HG03064 (cell line): ENCODE measurements at regions not wholly inside any gene's neighbourhood (a gene's known extent, or its start where the extent isn't known, plus 50 kb on each side); places are given as distances from the start of the nearest gene placed in this dataset.
"Not testable (repeated sequence)": the region's sequence is repeated elsewhere in the genome, so short reads cannot be mapped to it uniquely, and the experiment has no call there.

Source experiments
- ATAC-seq: cut with Tn5 transposase; IDR thresholded peaks from one replicate; pipeline ENCODE4 v1.9.1; 2021; ENCODE audit warnings: low read depth; ENCODE audit not compliant: unreplicated experiment

DNA sequence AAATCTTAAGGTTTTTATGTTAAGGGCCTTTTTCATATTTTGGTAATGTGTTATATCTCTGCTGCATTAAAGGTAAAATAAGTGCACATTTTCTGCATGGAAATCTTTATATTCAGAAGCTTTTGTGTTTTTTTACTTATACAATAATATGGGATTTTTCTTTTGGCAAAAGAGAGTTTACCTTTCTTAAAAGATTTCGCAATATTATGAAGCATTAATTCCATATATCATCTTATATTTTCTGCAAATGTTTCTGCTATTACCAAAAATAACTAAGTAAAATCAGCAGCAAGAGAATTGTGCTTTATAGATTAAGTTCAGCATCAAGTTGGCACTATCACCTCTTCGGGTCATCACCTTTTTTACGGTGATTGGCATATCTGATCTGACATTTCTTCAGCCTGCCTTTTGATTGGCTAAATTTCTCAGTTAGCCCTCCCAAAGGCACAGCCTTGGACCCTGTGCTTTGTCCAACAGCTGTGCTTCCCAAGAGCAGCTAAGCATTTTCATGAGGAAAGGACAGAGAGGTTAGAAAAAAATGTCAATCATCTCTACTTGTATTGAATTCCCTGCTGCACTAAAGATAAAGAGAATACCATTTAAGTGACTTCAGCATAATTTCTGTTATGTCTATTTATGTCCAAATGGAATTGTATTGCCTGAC is 767.1 kb upstream of the PRMT6 start:
- ATAC-seq: no peak

DNA sequence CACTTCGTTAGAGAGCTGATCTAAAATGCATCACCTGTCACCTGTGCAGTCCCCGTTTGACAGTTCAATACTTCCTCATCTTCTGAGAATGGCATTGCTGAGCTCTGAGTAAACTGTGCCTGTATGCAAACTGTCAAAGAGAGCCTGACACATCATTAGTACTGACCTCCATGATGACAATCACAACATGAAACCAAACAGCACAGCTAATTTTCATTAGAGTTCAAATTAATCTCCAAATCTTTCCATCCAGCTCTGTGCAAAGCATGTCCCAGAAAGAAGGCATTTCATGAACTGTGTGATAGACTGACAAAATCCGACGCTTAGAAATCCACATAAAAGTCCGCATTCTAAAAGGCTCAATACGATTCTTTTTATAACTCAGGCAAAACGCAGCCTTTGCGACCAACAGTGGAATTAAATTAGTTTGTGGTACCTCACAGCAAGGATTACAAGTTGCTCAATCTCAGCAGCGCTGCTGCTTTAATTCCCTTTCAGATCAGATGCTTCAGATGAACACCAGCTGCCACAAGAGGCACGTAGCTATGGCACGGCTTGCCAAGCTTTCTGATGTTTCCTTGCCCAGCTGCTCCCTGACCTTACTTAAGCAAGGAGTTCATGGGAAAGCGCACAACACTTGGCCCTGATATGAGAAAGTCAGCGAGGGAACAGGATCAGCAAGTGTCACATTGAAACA is 765.5 kb upstream of the PRMT6 start:
- ATAC-seq: no peak

DNA sequence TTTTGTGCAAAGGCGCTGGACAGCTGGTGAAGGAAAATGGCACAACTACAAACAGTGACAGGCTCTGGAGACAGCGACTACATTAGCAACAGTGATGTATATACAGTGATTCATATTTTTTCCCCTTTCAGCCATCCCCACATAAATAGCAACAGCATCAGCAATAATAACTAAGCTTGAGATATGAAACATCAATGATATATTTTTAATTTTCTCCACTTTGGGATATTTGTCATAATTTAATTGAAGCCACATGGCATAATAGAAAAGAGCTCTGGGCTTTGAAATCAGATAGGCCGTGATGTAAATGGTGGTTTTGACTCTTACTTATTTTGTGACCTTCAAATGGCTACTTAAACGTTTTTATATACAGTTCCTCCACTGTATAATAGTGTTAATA is 764.3 kb upstream of the PRMT6 start:
- ATAC-seq: no peak

DNA sequence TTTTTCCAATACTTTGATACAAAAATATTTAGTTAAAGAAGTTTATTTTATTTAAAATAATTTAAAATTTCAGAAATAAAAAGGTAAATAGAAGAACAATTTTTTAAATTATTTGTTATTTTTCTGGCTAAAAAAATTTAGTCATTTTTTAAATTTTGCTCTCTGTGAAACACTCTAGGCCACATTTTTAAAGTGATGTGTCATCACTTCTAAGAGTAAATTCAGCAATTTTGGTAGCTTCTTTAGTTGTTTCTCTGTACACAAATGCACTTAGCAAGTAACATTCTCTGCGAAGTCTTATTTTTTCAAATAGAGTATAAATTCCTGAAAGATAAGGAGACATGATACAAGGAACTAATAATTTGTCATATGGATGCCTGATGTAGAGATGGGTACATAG is 760.0 kb upstream of the PRMT6 start:
- ATAC-seq: no peak

DNA sequence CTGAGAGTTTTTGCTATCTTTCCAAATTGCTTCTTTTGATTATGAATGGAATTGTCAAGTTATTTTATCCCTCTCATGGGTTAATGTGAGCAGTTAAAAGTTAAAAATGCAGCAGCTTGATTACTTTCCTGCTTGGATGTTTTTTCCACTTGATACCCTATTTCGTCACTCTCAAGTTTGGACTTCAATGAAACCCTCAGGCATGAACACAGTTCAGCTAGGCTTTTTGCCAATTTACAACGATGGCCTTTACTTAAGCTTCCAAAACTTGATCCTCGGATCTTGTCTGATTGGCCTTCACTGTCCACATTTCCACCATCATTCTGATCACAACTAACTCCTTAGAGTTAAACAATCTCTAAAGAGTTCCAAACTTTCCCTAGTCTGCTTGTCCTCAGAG is 752.4 kb upstream of the PRMT6 start:
- no peak for ATAC-seq

DNA sequence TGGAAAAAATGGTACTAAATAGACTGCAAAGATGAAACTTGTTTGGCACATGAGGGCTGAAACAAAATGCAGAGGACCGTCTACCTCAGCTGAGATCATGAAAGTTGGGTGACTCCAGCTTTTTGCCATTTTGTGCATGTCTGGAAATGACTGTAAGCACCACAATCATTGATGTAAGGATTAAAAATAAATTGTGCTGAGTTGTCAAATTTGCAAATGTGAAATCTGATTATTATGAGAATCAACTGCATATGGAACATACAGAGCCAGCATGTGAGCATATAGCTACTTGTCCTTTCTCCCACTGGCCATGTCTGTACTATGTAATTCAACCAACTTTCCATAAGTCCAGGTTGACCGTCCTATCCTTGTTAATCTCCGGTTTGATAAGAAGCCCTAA is 736.9 kb upstream of the PRMT6 start:
- ATAC-seq: no peak

DNA sequence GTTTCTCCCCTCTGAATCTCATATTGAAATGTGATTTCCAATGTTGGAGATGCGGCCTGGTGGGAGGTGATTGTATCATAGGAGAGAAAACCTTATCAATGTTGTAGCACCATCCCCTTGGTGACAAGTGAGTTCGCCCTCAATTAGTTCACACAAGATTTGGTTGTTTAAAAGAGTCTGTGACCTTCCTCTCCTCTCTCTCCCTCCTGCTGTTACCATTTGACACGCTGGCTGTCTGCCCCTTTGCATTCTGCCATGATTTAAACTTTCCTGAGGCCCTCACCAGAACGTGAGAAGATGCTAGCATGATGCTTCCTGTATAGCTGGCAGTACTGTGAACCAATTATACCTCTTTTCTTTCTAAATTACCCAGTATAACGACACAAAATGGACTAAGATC is 730.9 kb upstream of the PRMT6 start:
- ATAC-seq: no peak

DNA sequence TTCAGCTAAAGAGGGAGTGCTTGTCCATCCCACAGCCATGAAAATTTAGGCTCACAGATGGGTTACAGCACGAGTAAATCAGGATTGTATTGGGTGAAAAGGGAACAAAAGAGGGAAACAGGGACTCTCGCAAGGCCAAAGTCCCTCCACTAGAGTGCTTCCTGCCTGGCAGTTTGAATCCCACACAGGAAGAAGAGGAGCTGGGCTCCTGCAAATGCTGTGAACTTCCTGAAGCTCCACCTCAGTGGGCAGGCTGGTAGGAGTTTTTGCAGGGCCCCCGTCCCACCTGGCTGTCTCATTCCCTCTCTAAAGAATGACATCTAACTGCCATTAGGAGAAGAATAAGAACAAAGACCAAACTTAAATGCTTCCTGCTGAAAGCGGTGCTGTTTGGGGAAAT is 712.0 kb upstream of the PRMT6 start:
- no peak for ATAC-seq

DNA sequence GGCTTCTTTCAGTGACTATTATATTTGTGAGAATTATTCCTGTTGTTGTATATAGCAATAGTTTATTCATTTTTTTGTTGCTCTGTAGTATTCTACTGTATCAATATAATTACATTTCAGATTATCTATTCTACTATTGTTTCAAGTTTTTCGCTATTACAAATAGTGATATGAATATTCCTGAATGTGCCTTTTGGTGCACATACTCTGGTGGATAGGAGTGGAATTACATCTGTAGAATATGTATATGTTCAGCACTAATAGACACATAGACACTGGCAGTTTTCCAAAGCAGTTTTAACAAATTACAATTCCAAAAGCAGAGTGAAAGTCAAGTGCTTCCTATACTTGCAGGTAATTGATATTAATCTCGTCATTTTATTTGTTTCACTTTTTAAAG is 696.2 kb upstream of the PRMT6 start:
- no peak for ATAC-seq

DNA sequence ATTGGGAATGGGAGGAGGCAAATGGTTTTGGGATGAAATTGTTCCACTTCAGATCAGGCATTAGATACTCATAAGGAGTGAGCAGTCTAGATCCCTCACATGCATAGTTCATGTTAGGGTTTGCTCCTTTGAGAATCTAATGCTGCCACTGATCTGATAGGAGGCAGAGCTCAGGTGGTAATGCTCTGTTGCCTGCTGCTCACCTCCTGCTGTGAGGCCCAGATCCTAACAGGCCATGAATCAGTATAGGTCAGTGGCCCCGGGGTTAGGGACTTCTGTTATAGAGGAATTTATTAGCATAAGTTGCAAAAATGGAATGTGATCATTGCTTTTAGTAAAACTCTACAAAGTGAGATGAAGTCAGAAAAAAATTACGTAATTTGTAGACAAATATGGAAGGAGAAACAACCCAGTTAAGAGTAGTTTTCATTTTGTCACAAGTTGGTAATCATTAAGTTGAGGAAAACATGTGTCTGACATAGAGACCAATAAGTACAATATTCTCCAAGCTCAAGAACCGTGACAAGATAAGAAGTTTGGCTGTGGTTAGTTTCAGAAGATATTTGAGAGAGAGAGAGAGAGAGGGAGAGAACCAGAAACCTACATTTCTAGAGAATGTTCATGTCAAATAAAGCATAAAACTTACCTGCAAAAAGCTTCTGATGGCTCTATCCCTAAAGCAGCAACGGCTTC is 689.7 kb upstream of the PRMT6 start:
- ATAC-seq: no peak

DNA sequence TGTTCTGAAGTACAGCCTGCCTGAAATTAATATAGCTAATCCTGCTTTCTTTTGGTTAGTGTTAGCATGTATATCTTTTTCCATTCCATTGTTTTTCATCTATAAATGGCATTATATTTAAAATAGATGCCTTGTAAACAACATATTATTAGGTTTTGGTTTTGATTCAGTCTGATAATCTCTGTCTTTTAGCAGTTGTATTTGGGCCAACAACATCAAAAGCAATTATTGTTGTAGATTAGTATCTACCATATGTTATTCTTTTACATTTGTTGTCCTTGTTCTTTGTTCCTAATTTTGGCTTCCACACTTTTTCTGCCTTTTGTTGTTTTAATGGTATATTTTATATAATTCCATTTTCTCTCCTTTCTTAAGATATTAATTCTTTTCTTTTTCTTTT is 678.2 kb upstream of the PRMT6 start:
- no peak for ATAC-seq

DNA sequence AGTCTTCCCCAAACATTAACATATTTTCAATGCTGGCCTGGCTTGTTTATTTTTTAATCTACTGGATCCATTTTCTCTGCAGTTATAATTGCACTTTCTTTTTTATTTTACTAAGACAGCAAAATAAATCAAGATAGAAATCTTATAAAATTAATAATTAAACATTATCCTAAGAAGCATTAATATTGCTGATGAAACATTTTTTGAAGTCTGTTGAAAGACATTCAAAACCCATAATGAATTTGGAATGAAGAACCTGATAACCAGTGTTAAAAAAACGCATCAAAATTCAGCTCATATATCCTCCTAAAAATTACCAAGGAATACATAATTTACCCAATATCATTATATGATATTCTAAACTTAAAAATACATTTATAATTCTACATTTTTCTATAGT is 675.7 kb upstream of the PRMT6 start:
- ATAC-seq: no peak

DNA sequence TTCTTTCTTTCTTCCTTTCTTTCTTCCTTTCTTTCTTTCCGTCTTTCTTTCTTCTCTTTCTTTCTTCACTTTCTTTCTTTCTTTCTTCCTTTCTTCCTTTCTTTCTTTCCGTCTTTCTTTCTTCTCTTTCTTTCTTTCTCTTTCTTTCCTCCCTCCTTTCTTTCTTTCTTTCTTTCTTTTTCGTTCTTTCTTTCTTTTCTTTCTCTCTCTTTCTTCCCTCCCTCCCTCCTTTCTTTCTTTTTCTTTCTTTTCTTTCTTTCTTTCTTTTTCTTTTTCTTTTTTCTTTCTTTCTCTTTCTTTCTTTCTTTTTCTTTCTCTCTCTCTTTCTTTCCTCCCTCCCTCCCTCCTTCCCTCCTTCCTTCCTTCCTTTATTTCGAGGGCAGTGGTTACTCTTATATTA is 667.3 kb upstream of the PRMT6 start:
- not testable (repeated sequence) for ATAC-seq

DNA sequence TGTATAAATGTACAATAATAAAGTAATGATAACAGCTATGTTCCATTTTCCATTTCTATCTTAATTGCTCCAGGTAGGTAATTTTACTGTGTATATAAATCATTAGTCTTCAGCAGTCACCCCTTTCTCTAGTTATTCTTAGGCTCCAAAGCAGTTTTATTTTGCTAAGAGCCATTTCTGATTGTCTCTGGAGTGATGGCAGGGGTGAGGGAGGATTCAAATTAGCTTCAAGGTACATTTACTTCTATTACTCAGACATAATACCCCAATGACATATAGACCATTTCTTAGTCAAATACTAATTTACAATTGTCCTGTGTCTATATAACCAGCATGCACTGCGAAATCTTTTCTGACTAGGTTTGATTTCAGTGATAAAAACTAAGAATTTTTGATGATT is 663.4 kb upstream of the PRMT6 start:
- ATAC-seq: no peak

DNA sequence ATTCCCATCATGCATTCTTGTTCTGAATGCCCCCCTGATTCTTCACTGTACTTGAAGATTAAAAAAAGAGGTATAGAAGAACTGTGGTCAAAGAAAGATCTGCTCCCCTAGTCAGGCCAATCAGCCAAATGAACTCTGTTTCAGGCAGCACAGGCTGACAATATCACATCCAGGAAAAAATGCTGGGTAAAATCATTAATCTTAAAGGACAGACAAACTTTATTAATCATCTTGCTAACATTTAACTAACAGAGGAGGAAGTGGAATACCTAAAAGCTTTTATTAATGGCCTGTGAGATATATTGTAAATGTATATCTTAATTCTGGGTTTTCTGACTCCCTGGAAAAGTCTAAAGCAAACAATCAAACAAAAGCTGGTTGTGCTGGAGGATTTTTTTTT is 660.5 kb upstream of the PRMT6 start:
- no peak for ATAC-seq

DNA sequence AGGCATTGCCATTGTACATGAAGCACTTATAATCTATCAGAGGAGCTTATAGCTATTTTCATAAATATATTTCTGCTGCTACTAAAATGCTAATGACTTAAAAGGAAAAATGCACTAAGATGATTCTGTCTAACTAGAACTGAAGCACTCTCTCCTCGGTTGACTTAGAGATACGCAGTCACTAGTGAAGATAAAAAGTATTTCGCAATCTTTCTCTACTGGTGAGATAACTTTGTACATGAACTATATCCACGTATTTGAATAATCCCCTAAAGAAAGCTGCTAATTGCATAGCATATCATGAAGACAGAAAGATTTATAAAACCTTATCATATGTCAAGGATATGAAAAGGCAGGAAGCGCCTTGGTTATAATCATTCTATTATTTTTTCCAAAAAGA is 658.1 kb upstream of the PRMT6 start:
- no peak for ATAC-seq

DNA sequence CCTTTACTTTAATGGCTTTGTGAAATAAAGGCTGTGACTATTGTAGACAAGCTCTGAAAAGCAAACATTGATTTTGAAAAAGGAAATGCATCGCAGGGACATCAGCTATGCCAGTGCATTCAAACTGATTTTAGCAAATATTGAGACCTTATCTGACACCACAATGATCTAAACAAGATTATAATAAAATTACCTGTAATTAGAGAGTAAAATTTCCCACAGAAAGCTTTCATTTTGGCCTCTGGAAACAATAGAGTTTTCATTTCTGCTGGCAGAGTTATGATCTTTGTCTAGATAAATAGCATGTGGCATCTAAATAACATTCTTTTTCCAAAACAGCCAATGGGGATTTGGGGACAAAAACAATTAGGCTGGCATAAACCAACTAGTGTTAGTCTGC is 650.4 kb upstream of the PRMT6 start:
- ATAC-seq: no peak

DNA sequence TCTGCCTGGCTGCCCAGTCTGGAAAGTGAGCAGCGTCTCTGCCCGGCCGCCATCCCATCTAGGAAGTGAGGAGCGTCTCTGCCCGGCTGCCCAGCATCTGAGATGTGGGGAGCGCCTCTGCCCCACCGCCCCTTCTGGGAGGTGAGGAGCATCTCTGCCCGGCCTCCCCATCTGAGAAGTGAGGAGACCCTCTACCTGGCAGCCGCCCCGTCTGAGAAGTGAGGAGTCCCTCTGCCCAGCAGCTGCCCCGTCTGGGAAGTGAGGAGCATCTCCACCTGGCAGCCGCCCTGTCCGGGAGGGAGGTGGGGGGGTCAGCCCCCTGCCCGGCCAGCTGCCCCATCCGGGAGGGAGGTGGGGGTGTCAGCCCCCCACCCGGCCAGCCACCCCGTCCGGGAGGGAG is 644.2 kb upstream of the PRMT6 start:
- not testable (repeated sequence) for ATAC-seq

DNA sequence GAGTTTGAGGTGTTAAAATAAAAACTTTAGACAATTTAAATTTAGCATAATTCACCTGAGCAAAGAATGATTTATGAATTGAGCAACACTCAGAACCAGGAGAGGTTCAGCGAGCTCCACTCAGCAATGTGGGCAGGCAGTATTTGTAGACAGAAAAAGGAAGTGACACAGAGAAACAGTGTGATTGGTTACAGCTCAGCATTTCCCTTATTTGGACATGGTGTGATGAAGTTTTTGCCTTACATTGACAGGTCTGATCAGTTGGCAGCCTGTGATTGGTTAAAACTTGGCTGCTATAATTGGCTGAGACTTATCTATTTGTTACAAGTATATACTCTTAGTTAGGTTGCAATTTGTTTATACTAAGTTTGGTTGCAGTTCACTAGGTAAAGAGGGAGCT is 621.2 kb upstream of the PRMT6 start:
- ATAC-seq: no peak

DNA sequence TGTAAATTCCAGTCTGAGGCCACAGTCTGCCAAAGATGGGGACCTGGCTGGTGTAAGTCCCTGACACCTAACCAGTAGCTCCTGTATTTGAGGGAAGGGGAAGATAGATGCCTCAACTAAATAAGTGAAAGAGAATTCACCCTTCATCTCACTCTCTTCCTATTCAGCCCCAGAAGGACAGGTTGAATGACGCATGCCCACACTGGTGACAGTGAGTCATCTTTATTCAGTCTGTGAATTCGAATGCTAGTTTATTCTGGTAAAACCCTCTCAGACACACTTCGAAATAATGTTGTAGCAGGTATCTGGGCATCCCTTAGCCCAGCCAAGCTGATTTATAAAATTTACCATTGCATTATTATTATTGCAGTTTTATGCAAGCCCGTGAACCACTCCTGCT is 617.0 kb upstream of the PRMT6 start:
- no peak for ATAC-seq

DNA sequence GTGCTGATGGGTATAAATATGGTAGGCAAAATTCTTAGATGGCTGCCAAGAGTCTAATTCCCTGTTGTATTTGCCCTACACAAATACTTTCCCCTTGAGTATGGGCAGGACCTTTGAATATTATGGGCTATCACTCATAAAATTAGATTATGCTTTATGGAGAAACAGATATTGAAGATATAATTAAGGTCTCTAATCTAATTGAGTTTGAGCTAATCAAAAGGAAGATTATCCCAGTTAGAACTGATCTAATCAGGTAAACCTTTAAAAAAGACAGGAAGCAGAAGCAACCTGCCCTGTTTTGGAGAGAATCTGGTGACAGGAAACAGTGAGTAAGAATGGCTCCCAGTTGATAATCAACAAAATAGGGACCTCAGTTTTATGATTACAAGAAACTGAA is 609.0 kb upstream of the PRMT6 start:
- no peak for ATAC-seq

DNA sequence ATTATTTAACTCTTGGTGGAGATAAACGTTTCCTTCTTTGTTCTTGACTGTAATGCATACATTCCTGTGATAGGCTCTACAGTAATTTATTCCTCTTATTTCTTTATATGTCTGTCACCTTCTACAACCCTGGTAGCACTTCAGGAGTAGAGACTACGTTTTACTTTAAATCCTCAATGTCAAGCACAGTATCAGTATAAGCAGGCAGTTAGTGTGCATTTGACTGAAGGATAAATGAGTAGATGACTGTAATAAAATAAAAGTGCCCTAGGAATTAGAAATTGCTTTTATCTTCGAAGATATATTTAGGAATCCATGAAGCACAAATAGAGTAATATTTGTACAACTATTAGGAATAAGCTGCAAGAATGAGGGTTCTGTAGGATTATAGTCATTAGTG is 599.6 kb upstream of the PRMT6 start:
- no peak for ATAC-seq
